K562 (cell line): ENCODE measurements at regions not wholly inside any gene's neighbourhood (a gene's known extent, or its start where the extent isn't known, plus 50 kb on each side); places are given as distances from the start of the nearest gene placed in this dataset.

Experiments
- ATF3 ChIP-seq, 2 experiments: fragments of 450-650 bp in 1 of 2; sonication (generic) in 1 of 2; formaldehyde crosslinking in 1 of 2; IDR thresholded peaks in 1 of 2; conservative IDR thresholded peaks in 1 of 2; 2 replicates each; pipeline versions ENCODE4 v1.6.1 to v1.8.1; 2016 to 2023; ENCODE audit warnings: mild to moderate bottlenecking in 2 of 2, moderate library complexity in 2 of 2, inconsistent platforms in 1 of 2, missing genetic modification reagents in 1 of 2
- CBFB ChIP-seq: sonication (generic); formaldehyde crosslinking; IDR thresholded peaks from 2 replicates; pipeline ENCODE4 v1.4.0; 2020; ENCODE audit warnings: mild to moderate bottlenecking, missing genetic modification reagents
- GABPB1 ChIP-seq: sonication (generic); formaldehyde crosslinking; IDR thresholded peaks from 2 replicates; pipeline ENCODE4 v1.8.0; 2022; ENCODE audit warnings: mild to moderate bottlenecking, missing genetic modification reagents
- ILF3 ChIP-seq: fragments of 450-650 bp; IDR thresholded peaks from 2 replicates; pipeline ENCODE4 v1.6.1; 2018; ENCODE audit warnings: antibody characterized with exemption, mild to moderate bottlenecking, moderate library complexity, borderline replicate concordance
- LEF1 ChIP-seq: fragments of 450-650 bp; IDR thresholded peaks from 2 replicates; pipeline ENCODE4 v1.6.1; 2016; ENCODE audit warnings: mild to moderate bottlenecking
- MEF2A ChIP-seq: IDR thresholded peaks from 2 replicates; pipeline ENCODE4 v1.6.1; 2011; ENCODE audit warnings: low read depth, mild to moderate bottlenecking, low read length, moderate library complexity; ENCODE audit not compliant: control insufficient read depth
- POLR2A ChIP-seq: fragments of 450-650 bp; conservative IDR thresholded peaks from 2 replicates; pipeline ENCODE4 v1.6.1; 2016
- RBM34 ChIP-seq: fragments of 200-400 bp; formaldehyde crosslinking; IDR thresholded peaks from 2 replicates; pipeline ENCODE4 v1.6.1; 2018; ENCODE audit warnings: low read length, borderline replicate concordance; ENCODE audit not compliant: insufficient read depth
- SIN3A ChIP-seq, 2 experiments: fragments of 150-350 bp in 1 of 2; IDR thresholded peaks; 2 replicates each; pipeline ENCODE4 v1.6.1; 2011 to 2016; ENCODE audit warnings: borderline replicate concordance in 2 of 2, low read depth in 2 of 2, low read length in 2 of 2, mild to moderate bottlenecking in 2 of 2, moderate library complexity in 2 of 2; ENCODE audit not compliant: control insufficient read depth in 1 of 2
- ZNF197 ChIP-seq: fragments of 200-800 bp; sonication (Bioruptor generic); IDR thresholded peaks from 2 replicates; pipeline ENCODE4 v1.6.1; 2016; ENCODE audit warnings: low read depth, missing genetic modification characterization, missing compliant biosample characterization
- TF ChIP-seq, protein P1 (sequence below), 3 experiments: IDR thresholded peaks in 2 of 3; conservative IDR thresholded peaks in 1 of 3; 2 replicates each; pipeline ENCODE4 v1.5.1; 2011 to 2012; ENCODE audit warnings: low read length in 3 of 3, mild to moderate bottlenecking in 3 of 3, control low read depth in 2 of 3, improper control_type of control experiment in 1 of 3, inconsistent platforms in 1 of 3, low read depth in 1 of 3, mixed read lengths in 1 of 3, moderate library complexity in 1 of 3; ENCODE audit not compliant: insufficient read depth in 2 of 3

GRCh38 chr3:72015463-72015862 is 230.5 kb upstream of the PROK2 start:
- TF ChIP-seq MEF2A = no peak
- TF ChIP-seq CBFB = no peak
- no peak for TF ChIP-seq GABPB1 (CRISPR knock-in tag)
- no peak for TF ChIP-seq LEF1
- TF ChIP-seq ILF3 = no peak
- TF ChIP-seq, protein P1, sequence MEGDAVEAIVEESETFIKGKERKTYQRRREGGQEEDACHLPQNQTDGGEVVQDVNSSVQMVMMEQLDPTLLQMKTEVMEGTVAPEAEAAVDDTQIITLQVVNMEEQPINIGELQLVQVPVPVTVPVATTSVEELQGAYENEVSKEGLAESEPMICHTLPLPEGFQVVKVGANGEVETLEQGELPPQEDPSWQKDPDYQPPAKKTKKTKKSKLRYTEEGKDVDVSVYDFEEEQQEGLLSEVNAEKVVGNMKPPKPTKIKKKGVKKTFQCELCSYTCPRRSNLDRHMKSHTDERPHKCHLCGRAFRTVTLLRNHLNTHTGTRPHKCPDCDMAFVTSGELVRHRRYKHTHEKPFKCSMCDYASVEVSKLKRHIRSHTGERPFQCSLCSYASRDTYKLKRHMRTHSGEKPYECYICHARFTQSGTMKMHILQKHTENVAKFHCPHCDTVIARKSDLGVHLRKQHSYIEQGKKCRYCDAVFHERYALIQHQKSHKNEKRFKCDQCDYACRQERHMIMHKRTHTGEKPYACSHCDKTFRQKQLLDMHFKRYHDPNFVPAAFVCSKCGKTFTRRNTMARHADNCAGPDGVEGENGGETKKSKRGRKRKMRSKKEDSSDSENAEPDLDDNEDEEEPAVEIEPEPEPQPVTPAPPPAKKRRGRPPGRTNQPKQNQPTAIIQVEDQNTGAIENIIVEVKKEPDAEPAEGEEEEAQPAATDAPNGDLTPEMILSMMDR (IDR thresholded peaks at IDR 0.05 in 2 of 3, conservative IDR thresholded peaks at IDR 0.05 in 1 of 3; ENCODE audit: insufficient read depth in 2 of 3, low read depth in 1 of 3, low read length in 3 of 3) = no peak
- no peak for TF ChIP-seq POLR2A
- peak; percentile 61 for TF ChIP-seq ATF3 (IDR thresholded peaks at IDR 0.05)
- TF ChIP-seq ATF3 (CRISPR knock-in tag; conservative IDR thresholded peaks at IDR 0.05) = no peak
- no peak for TF ChIP-seq ZNF197 (CRISPR knock-in tag)
- TF ChIP-seq RBM34 = no peak
- TF ChIP-seq SIN3A (IDR thresholded peaks at IDR 0.05; ENCODE audit: borderline replicate concordance in 2 of 2, control insufficient read depth in 1 of 2, low read depth in 2 of 2, low read length in 2 of 2) = no peak
